ENCODE measurements at regions not wholly inside any gene's neighbourhood (a gene's known extent, or its start where the extent isn't known, plus 50 kb on each side); places are given as distances from the start of the nearest gene placed in this dataset.

- CTCF ChIA-PET, result no interaction called here
- no peak for DNase-seq
- H3K4me1 Mint-ChIP-seq, result no peaks in the 10 kb centered on the region
- H3K9me3 Mint-ChIP-seq, result no peaks in the 10 kb centered on the region
- no peak overlapping the region for H3K4me3 Mint-ChIP-seq
- no peaks in the 10 kb centered on the region for H3K36me3 Mint-ChIP-seq
- H3K27ac Mint-ChIP-seq, result no peak overlapping the region
- no peaks in the 10 kb centered on the region for H3K27me3 Mint-ChIP-seq
Observed at GRCh38 chr5:36355516-36355915, 53.8 kb upstream of the RANBP3L start.

- no peak overlapping the region for H3K4me3 Mint-ChIP-seq
- H3K9me3 Mint-ChIP-seq, result no peaks in the 10 kb centered on the region
- H3K27ac Mint-ChIP-seq, result no peak overlapping the region
- DNase-seq, result no peak
- H3K27me3 Mint-ChIP-seq, result no peaks in the 10 kb centered on the region
- CTCF ChIA-PET, result no interaction called here
- H3K4me1 Mint-ChIP-seq, result no peaks in the 10 kb centered on the region
- H3K36me3 Mint-ChIP-seq, result no peaks in the 10 kb centered on the region
Observed at GRCh38 chr5:36356915-36357314, 55.2 kb upstream of the RANBP3L start.

GRCh38 chr5:36357391-36357975 is 55.8 kb upstream of the RANBP3L start:
- Mint-ChIP-seq H3K27me3 (no peaks in the 10 kb centered on the region), H3K36me3 (no peaks in the 10 kb centered on the region), H3K4me1 (no peaks in the 10 kb centered on the region), H3K9me3 (no peaks in the 10 kb centered on the region), H3K4me3 (no peak overlapping the region), H3K27ac (no peak overlapping the region)
- CTCF ChIA-PET, result no interaction called here
- DNase-seq, result no peak

GRCh38 chr5:36359267-36359666 is 57.6 kb upstream of the RANBP3L start:
- CTCF ChIA-PET, result no interaction called here
- no peaks in the 10 kb centered on the region for H3K27me3 Mint-ChIP-seq
- no peak for DNase-seq
- no peaks in the 10 kb centered on the region for H3K36me3 Mint-ChIP-seq
- no peak overlapping the region for H3K4me3 Mint-ChIP-seq
- H3K27ac Mint-ChIP-seq, result no peak overlapping the region
- no peaks in the 10 kb centered on the region for H3K9me3 Mint-ChIP-seq
- H3K4me1 Mint-ChIP-seq, result no peaks in the 10 kb centered on the region

- Mint-ChIP-seq H3K4me3 (no peak overlapping the region), H3K36me3 (no peaks in the 10 kb centered on the region), H3K27ac (no peak overlapping the region), H3K4me1 (no peaks in the 10 kb centered on the region), H3K27me3 (no peaks in the 10 kb centered on the region), H3K9me3 (no peaks in the 10 kb centered on the region)
- CTCF ChIA-PET, result no interaction called here
- no peak for DNase-seq
Observed at GRCh38 chr5:36360307-36360706, 58.6 kb upstream of the RANBP3L start.

- no peak overlapping the region for H3K27ac Mint-ChIP-seq
- H3K9me3 Mint-ChIP-seq, result no peaks in the 10 kb centered on the region
- no peaks in the 10 kb centered on the region for H3K27me3 Mint-ChIP-seq
- no peaks in the 10 kb centered on the region for H3K4me1 Mint-ChIP-seq
- CTCF ChIA-PET, result no interaction called here
- DNase-seq, result no peak
- H3K4me3 Mint-ChIP-seq, result no peak overlapping the region
- H3K36me3 Mint-ChIP-seq, result no peaks in the 10 kb centered on the region
Observed at GRCh38 chr5:36363101-36363500, 61.4 kb upstream of the RANBP3L start.

- Mint-ChIP-seq H3K27ac (no peak overlapping the region), H3K27me3 (no peaks in the 10 kb centered on the region), H3K9me3 (no peaks in the 10 kb centered on the region), H3K4me3 (no peak overlapping the region), H3K4me1 (no peaks in the 10 kb centered on the region), H3K36me3 (no peaks in the 10 kb centered on the region)
- no peak for DNase-seq
- CTCF ChIA-PET, result no interaction called here
Observed at GRCh38 chr5:36363744-36364143, 62.0 kb upstream of the RANBP3L start.

GRCh38 chr5:36364473-36364872 is 62.8 kb upstream of the RANBP3L start:
- CTCF ChIA-PET, result no interaction called here
- Mint-ChIP-seq H3K27me3 (no peaks in the 10 kb centered on the region), H3K9me3 (no peaks in the 10 kb centered on the region), H3K36me3 (no peaks in the 10 kb centered on the region), H3K27ac (no peak overlapping the region), H3K4me3 (no peak overlapping the region), H3K4me1 (no peaks in the 10 kb centered on the region)
- no peak for DNase-seq

GRCh38 chr5:36365896-36366295 is 64.2 kb upstream of the RANBP3L start:
- H3K27me3 Mint-ChIP-seq, result no peaks in the 10 kb centered on the region
- no peaks in the 10 kb centered on the region for H3K36me3 Mint-ChIP-seq
- no peak overlapping the region for H3K27ac Mint-ChIP-seq
- no peak overlapping the region for H3K4me3 Mint-ChIP-seq
- CTCF ChIA-PET, result no interaction called here
- peaks cover 3% of the 10 kb centered on the region for H3K9me3 Mint-ChIP-seq
- DNase-seq, result no peak
- no peaks in the 10 kb centered on the region for H3K4me1 Mint-ChIP-seq

- Mint-ChIP-seq H3K4me1 (no peaks in the 10 kb centered on the region), H3K9me3 (peaks cover 3% of the 10 kb centered on the region), H3K36me3 (no peaks in the 10 kb centered on the region), H3K27me3 (no peaks in the 10 kb centered on the region), H3K4me3 (no peak overlapping the region), H3K27ac (no peak overlapping the region)
- CTCF ChIA-PET, result no interaction called here
- DNase-seq, result no peak
Observed at GRCh38 chr5:36366883-36367282, 65.2 kb upstream of the RANBP3L start.

GRCh38 chr5:36367524-36367923 is 65.8 kb upstream of the RANBP3L start:
- no peaks in the 10 kb centered on the region for H3K36me3 Mint-ChIP-seq
- peaks cover 3% of the 10 kb centered on the region for H3K9me3 Mint-ChIP-seq
- no peak overlapping the region for H3K4me3 Mint-ChIP-seq
- no peak overlapping the region for H3K27ac Mint-ChIP-seq
- H3K27me3 Mint-ChIP-seq, result no peaks in the 10 kb centered on the region
- DNase-seq, result no peak
- no peaks in the 10 kb centered on the region for H3K4me1 Mint-ChIP-seq
- CTCF ChIA-PET, result no interaction called here

GRCh38 chr5:36369219-36369690 is 67.6 kb upstream of the RANBP3L start:
- CTCF ChIA-PET, result no interaction called here
- Mint-ChIP-seq H3K36me3 (no peaks in the 10 kb centered on the region), H3K27me3 (no peaks in the 10 kb centered on the region), H3K9me3 (peaks cover 3% of the 10 kb centered on the region), H3K27ac (no peak overlapping the region), H3K4me3 (no peak overlapping the region), H3K4me1 (no peaks in the 10 kb centered on the region)
- DNase-seq, result no peak

GRCh38 chr5:36370073-36370472 is 68.4 kb upstream of the RANBP3L start:
- Mint-ChIP-seq H3K4me1 (no peaks in the 10 kb centered on the region), H3K27ac (no peak overlapping the region), H3K27me3 (no peaks in the 10 kb centered on the region), H3K4me3 (no peak overlapping the region), H3K9me3 (peaks cover 3% of the 10 kb centered on the region), H3K36me3 (no peaks in the 10 kb centered on the region)
- CTCF ChIA-PET, result no interaction called here
- DNase-seq, result no peak

- Mint-ChIP-seq H3K9me3 (peaks cover 3% of the 10 kb centered on the region), H3K4me1 (no peaks in the 10 kb centered on the region), H3K4me3 (no peak overlapping the region), H3K27ac (no peak overlapping the region), H3K27me3 (no peaks in the 10 kb centered on the region), H3K36me3 (no peaks in the 10 kb centered on the region)
- CTCF ChIA-PET, result no interaction called here
- no peak for DNase-seq
Observed at GRCh38 chr5:36371366-36371765, 69.7 kb upstream of the RANBP3L start.

- no peak for DNase-seq
- no peaks in the 10 kb centered on the region for H3K27me3 Mint-ChIP-seq
- H3K9me3 Mint-ChIP-seq, result peaks cover 3% of the 10 kb centered on the region
- CTCF ChIA-PET, result no interaction called here
- H3K36me3 Mint-ChIP-seq, result no peaks in the 10 kb centered on the region
- H3K4me1 Mint-ChIP-seq, result no peaks in the 10 kb centered on the region
- no peak overlapping the region for H3K4me3 Mint-ChIP-seq
- no peak overlapping the region for H3K27ac Mint-ChIP-seq
Observed at GRCh38 chr5:36373527-36374086, 71.9 kb upstream of the RANBP3L start.
